Ovary (tissue), 7 donors: ENCODE measurements at regions not wholly inside any gene's neighbourhood (a gene's known extent, or its start where the extent isn't known, plus 50 kb on each side); places are given as distances from the start of the nearest gene placed in this dataset.
"Not testable (repeated sequence)": the region's sequence is repeated elsewhere in the genome, so short reads cannot be mapped to it uniquely, and the experiment has no call there.

Experiments used
- DNase-seq, 5 donors: peaks; one replicate each; pipeline ENCODE4 v3.0.0-alpha.2; 2019 to 2020
- H3K27ac ChIP-seq, 2 donors: fragments of 200-600 bp; one replicate each; pipeline versions ENCODE4 v1.5.1 to v1.8.0; 2019 to 2022
- H3K27me3 ChIP-seq: fragments of 200-600 bp; one replicate; pipeline ENCODE4 v1.8.0; 2022
- H3K36me3 ChIP-seq: fragments of 200-600 bp; sonication (generic); one replicate; pipeline ENCODE4 v1.5.1; 2019
- H3K4me1 ChIP-seq: one replicate; pipeline ENCODE4 v1.8.1; 2013; ENCODE audit warnings: mild to moderate bottlenecking, moderate library complexity; ENCODE audit not compliant: insufficient read depth
- H3K4me3 ChIP-seq: fragments of 200-600 bp; sonication (generic); one replicate; pipeline ENCODE4 v1.5.1; 2017
- H3K9me3 ChIP-seq, 2 donors: fragments of 200-600 bp in 1 of 2; sonication (generic) in 1 of 2; one replicate each; pipeline versions ENCODE4 v1.5.1 to v1.8.1; 2013 to 2019; ENCODE audit warnings: mild to moderate bottlenecking in 1 of 2, moderate library complexity in 1 of 2
- CTCF ChIP-seq, 3 donors: fragments of 450-650 bp in 2 of 3; fragments of 200-600 bp in 1 of 3; IDR thresholded peaks; one replicate each; pipeline versions ENCODE4 v1.5.1 to v1.8.0; 2016 to 2022; ENCODE audit warnings: antibody characterized with exemption in 3 of 3, mild to moderate bottlenecking in 1 of 3
- EP300 ChIP-seq: sonication (generic); formaldehyde crosslinking; IDR thresholded peaks from one replicate; pipeline ENCODE4 v1.6.1; 2017; ENCODE audit warnings: antibody characterized with exemption
- POLR2A ChIP-seq: fragments of 450-650 bp; IDR thresholded peaks from one replicate; pipeline ENCODE4 v1.6.1; 2017; ENCODE audit warnings: antibody characterized with exemption, mild to moderate bottlenecking, moderate library complexity
- WGBS, 3 donors: extraction: QIAGEN DNeasy Blood & Tissue Kit in 1 of 3; methylation state at CpG; one replicate each; pipeline versions ENCODE4 v1.1.5 to v1.1.7; 2013 to 2017; 5-methylcytosine and 5-hydroxymethylcytosine counted together
- intact Hi-C, 4 donors: fragments of 100-400 bp; cut with DNase I; formaldehyde crosslinking; loops; one replicate each; pipeline versions ENCODE4 v1.11.0 to v1.15.1; 2022 to 2023
- donor health status: DM: no; HTN: no; CAD: no; lungs with moderate emphysema.
- donor health status: DM: no; HTN: no; CAD: no.
- donor health status: Bipolar disorder and iron deficiency.
- donor health status: DM: no; HTN: no; CAD: no.
- donor health status: DM: yes; HTN: yes; CAD: no.

GRCh38 chr7:91573405-91573804 is 307.1 kb downstream of the MTERF1 start:
- DNase-seq, result no peak
- 88 to 97% (median 91%) methylated on average over 1 of the region's 1 CpG for WGBS, 3 donors
- H3K9me3 ChIP-seq, result no peaks in the 10 kb centered on the region
- H3K4me3 ChIP-seq, result no peak overlapping the region
- no peaks in the 10 kb centered on the region for H3K27me3 ChIP-seq
- no peak for TF ChIP-seq POLR2A
- TF ChIP-seq EP300, result no peak
- no peak for TF ChIP-seq CTCF (IDR thresholded peaks at IDR 0.05)
- H3K27ac ChIP-seq, result no peak overlapping the region
- intact Hi-C loops, result no loop called here
- H3K4me1 ChIP-seq, result no peaks in the 10 kb centered on the region
- no peaks in the 10 kb centered on the region for H3K36me3 ChIP-seq

GRCh38 chr7:91576459-91576858 is 304.0 kb downstream of the MTERF1 start:
- H3K9me3 ChIP-seq, H3K4me3 ChIP-seq, H3K27me3 ChIP-seq, intact Hi-C loops, H3K27ac ChIP-seq, H3K36me3 ChIP-seq, DNase-seq, H3K4me1 ChIP-seq: not testable (repeated sequence)
- 94 to 100% (median 96%) methylated on average over 2 of the region's 2 CpGs for WGBS, 3 donors

DNA sequence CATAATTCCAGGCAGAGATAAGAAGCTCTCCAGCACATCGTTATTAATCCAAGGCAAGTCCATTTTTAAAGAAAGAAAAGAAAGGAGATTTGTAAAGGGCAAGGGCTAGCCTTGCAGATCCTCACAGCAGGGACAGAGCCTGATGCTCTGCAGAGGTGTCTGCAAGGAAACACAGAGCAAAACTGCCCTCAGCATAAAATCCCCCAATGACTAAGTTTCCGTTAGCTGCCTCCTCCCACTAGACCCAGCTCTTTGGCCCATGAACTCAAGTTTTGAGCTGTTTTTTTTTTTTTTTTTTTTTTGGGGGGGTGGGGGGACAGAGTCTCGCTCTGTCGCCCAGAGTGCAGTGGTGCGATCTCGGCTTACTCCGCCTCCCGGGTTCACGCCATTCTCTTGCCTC is 300.7 kb downstream of the MTERF1 start:
- TF ChIP-seq CTCF (IDR thresholded peaks at IDR 0.05) (no peak), POLR2A (no peak), EP300 (no peak)
- H3K4me1 ChIP-seq, result no peaks in the 10 kb centered on the region
- no peaks in the 10 kb centered on the region for H3K9me3 ChIP-seq
- no peak overlapping the region for H3K4me3 ChIP-seq
- DNase-seq, result no peak
- 86% methylated on average over 9 of the region's 9 CpGs for WGBS, 3 donors
- intact Hi-C loops, result no loop called here
- no peaks in the 10 kb centered on the region for H3K36me3 ChIP-seq
- no peaks in the 10 kb centered on the region for H3K27me3 ChIP-seq
- H3K27ac ChIP-seq, result no peak overlapping the region

DNA sequence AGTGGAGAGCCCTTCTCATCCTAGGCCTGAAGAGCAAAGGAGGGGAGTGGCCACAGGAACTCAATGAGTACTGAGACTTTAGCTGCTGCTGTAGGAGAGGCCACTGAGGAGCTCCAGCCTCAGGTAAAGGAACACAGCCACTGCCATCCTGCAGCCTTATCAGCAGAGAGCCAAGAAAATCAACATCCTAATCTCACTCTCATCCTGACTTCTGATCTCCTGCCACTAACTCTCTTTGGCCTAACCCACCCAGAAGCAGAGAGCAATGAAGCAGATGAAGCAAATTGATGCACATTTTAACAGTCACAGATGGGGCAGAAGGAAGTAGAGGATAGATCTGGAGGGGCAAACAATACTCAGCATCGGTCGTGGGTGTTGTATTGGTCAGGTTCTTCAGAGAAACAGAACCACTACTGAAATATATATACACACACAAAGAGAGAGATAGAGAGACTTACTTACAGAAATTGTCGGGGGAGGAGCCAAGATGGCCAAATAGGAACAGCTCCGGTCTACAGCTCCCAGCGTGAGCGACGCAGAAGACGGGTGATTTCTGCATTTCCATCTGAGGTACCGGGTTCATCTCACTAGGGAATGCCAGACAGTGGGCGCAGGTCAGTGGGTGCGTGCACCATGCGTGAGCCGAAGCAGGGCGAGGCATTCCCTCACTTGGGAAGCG is 297.6 kb downstream of the MTERF1 start:
- DNase-seq, result no peak
- WGBS, 3 donors, result 90 to 93% (median 90%) methylated on average over 15 of the region's 15 CpGs
- no peaks in the 10 kb centered on the region for H3K27me3 ChIP-seq
- no peaks in the 10 kb centered on the region for H3K36me3 ChIP-seq
- H3K4me3 ChIP-seq, result no peak overlapping the region
- TF ChIP-seq POLR2A (no peak), EP300 (no peak), CTCF (IDR thresholded peaks at IDR 0.05) (no peak)
- intact Hi-C loops, result no loop called here
- no peaks in the 10 kb centered on the region for H3K4me1 ChIP-seq
- no peak overlapping the region for H3K27ac ChIP-seq
- H3K9me3 ChIP-seq, result no peaks in the 10 kb centered on the region

- intact Hi-C loops, result no loop called here
- TF ChIP-seq EP300 (no peak), POLR2A (no peak), CTCF (IDR thresholded peaks at IDR 0.05) (no peak)
- Histone ChIP-seq H3K9me3 (no peaks in the 10 kb centered on the region), H3K27ac (no peak overlapping the region), H3K27me3 (no peaks in the 10 kb centered on the region), H3K4me1 (no peaks in the 10 kb centered on the region), H3K36me3 (no peaks in the 10 kb centered on the region), H3K4me3 (no peak overlapping the region)
- WGBS, 3 donors, result 11 to 29% (median 14%) methylated on average over 2 of the region's 2 CpGs
- DNase-seq, result no peak
Observed at GRCh38 chr7:91596287-91596686, 284.2 kb downstream of the MTERF1 start.
